GM12864 (cell line): ENCODE measurements at regions not wholly inside any gene's neighbourhood (a gene's known extent, or its start where the extent isn't known, plus 50 kb on each side); places are given as distances from the start of the nearest gene placed in this dataset.

Experiments
- DNase-seq: peaks from one replicate; pipeline ENCODE4 v3.0.0-alpha.2; 2011; ENCODE audit warnings: low read depth
- H3K4me3 ChIP-seq: 2 replicates; pipeline ENCODE4 v1.5.1; 2011; ENCODE audit warnings: mild to moderate bottlenecking, low read depth, low read length, control low read depth
- TF ChIP-seq, protein P1 (sequence below): IDR thresholded peaks from 2 replicates; pipeline ENCODE4 v1.5.1; 2011; ENCODE audit warnings: low read depth, mild to moderate bottlenecking, moderate library complexity, low read length, control low read depth, inconsistent platforms; ENCODE audit errors: missing control alignments

DNA sequence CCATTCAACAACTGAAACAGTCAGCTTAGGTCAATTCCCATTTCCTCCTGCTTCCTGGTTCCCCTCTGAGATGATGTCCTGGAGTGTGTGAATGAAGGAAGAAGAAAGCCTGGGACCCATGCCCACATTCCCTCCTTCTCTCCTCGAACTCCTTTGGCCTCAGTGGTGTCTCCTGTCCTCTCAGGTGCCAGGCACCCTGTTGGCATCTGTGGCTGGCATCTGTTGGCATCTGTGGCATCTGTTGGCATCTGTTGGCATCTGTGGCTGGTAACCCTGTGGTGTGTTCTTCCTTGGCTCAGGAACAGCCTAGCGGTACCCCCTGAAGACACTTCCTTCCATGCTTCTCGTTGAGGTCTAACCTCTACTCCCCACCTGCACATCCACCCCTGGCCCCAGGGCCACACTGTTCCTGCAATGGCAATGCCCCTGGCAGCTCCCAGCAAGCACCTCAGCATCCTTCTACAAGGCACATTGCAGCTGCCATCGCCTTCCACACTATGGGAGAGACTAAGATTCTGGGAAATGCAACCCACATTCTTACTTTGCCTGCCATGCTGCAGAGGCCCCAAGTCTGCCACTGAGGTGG is 114.4 kb upstream of the NEBL start:
- DNase-seq: no peak
- TF ChIP-seq, protein P1, sequence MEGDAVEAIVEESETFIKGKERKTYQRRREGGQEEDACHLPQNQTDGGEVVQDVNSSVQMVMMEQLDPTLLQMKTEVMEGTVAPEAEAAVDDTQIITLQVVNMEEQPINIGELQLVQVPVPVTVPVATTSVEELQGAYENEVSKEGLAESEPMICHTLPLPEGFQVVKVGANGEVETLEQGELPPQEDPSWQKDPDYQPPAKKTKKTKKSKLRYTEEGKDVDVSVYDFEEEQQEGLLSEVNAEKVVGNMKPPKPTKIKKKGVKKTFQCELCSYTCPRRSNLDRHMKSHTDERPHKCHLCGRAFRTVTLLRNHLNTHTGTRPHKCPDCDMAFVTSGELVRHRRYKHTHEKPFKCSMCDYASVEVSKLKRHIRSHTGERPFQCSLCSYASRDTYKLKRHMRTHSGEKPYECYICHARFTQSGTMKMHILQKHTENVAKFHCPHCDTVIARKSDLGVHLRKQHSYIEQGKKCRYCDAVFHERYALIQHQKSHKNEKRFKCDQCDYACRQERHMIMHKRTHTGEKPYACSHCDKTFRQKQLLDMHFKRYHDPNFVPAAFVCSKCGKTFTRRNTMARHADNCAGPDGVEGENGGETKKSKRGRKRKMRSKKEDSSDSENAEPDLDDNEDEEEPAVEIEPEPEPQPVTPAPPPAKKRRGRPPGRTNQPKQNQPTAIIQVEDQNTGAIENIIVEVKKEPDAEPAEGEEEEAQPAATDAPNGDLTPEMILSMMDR: no peak
- H3K4me3 ChIP-seq: no peak overlapping the region

DNA sequence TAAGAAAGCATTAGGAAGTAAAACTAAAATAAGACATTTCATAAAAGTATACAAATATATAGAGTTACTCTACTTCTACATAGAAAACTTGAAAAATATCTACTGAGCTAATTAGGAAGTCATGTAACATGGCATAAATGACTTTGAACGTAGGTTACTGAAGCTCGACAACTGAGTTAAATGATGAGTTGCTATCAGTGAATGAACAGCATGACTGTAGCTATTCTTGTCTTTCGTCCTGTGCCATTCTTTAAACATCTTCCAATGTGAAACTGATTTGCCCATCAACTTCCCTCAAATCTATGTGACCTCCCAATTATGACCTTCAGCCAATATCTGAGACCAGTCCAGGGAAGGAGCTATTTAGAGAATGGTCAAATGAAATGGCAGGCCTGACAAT is 113.5 kb upstream of the NEBL start:
- no peak for DNase-seq
- H3K4me3 ChIP-seq: no peak overlapping the region
- TF ChIP-seq, protein P1: no peak

DNA sequence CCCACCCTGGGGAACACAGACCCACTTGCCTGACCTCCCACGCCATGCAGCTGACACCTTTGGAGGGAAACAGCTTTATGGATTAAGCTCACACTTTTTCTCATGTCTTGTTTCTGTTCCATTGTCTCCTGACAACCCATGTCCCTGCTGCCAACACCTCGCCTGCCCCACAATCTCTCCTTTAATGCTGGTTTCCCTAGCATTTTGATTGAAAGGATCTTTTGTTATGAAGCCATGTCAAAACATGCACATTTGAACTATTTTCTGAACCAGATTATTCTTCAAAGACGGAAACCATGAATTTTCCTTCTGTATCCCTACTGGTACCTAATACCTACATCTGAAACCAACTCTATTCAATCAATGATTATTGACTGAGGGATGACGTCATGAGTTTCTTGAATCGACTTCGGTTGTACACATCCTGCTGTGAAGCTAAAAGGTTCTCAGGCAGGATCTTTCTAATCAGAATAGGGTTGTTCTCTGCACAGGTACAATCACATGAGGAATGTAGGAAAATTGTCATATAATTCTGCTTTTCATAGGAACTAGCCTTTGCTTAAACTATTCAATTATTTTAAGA is 106.2 kb upstream of the NEBL start:
- TF ChIP-seq, protein P1: no peak
- DNase-seq: no peak
- H3K4me3 ChIP-seq: no peak overlapping the region

DNA sequence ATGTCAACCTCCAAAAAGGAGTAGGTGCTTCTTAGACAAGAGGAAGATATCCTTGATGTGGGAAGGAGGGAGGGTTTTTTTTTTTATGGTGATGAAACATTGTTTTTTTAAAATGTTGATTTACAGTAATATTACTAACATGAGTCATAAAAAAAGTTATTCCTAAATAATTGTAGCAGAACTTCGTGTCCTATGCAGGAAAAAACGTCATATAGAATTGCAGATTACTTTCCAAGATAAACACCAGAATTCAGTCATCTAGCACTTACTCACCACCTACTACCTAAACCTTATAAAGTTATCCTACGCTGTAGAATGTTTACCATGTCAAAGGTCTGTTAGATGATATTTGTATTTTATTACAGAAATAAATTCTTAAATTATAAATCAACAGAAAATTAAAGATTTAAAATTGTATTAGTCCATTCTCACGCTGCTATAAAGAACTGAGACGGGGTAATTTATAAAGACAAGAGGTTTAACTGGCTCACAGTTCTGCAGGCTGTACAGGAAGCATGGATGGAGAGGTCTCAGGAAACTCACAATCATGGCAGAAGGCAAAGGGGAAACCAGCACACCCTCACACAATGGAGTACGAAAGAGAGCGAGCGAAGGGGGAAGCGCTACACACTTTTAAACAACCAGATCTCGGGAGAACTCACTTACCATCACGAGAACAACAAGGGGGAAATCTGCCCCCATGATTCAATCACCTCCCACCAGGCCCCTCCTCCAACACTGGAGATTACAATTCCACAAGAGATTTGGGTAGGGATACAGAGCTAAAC is 105.2 kb upstream of the NEBL start:
- TF ChIP-seq, protein P1: no peak
- no peak for DNase-seq
- no peak overlapping the region for H3K4me3 ChIP-seq

DNA sequence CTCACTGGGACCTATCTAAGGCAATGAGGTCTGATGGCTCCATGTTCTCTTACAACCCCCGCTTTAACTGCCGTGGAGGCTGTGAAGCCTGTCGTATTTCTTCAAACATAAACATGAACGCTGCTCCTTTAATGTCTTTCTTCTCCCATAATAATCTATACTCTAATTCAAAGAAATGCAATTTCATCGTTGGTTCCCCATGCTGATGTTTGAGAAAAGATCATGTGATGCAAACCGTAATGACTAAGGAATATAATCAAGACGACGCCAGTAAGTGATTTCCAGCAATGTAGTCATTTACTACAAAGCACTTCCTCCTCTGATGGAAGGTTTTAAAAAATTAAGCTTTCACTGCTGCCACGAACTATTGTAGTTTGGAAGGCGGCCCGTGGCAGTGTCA is 102.6 kb upstream of the NEBL start:
- no peak for DNase-seq
- H3K4me3 ChIP-seq: no peak overlapping the region
- TF ChIP-seq, protein P1: no peak

DNA sequence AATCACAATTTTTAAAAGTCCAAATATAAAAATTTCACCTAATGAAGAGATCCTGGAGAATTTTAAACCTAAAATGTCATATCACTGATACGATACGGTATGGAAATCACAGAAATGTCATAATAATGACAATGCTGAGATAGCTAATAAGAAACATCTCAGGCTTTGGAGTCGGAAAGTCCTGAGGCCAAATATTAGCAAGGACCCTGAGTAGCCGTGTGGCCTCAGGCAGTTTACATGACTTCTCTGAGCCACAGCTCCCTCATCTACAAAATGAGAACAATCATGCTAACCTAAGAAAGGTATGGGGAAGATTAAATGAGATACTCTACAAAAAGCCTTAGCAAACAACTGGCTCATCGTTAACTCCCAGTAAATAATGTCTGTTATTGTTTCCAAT is 100.9 kb upstream of the NEBL start:
- TF ChIP-seq, protein P1: no peak
- DNase-seq: no peak
- H3K4me3 ChIP-seq: no peak overlapping the region
